Erythroblast (primary cell): ENCODE measurements at regions not wholly inside any gene's neighbourhood (a gene's known extent, or its start where the extent isn't known, plus 50 kb on each side); places are given as distances from the start of the nearest gene placed in this dataset.
A peak's percentile ranks its signal among the peaks of the same experiment; 100 is the strongest.
"Not testable (repeated sequence)": the region's sequence is repeated elsewhere in the genome, so short reads cannot be mapped to it uniquely, and the experiment has no call there.

ENCODE experiments used
- DNase-seq, 2 experiments: peaks; one replicate each; lab custom pipeline; 2025; lab: John Stamatoyannopoulos, UW
- GATA1 ChIP-seq: IDR thresholded peaks from 2 replicates; pipeline ENCODE4 v1.6.1; 2011; ENCODE audit warnings: low read depth, mild to moderate bottlenecking, control low read depth, low read length, moderate library complexity
- POLR2A ChIP-seq: IDR thresholded peaks from 2 replicates; pipeline ENCODE4 v1.6.1; 2011; ENCODE audit warnings: mild to moderate bottlenecking, low read length

GRCh38 chrX:141520750-141521149, 63.8 kb downstream of the SPANXA1 start:
- DNase-seq = not testable (repeated sequence)

GRCh38 chrX:141475788-141476187, 108.8 kb downstream of the SPANXA1 start:
- not testable (repeated sequence) for DNase-seq

DNA sequence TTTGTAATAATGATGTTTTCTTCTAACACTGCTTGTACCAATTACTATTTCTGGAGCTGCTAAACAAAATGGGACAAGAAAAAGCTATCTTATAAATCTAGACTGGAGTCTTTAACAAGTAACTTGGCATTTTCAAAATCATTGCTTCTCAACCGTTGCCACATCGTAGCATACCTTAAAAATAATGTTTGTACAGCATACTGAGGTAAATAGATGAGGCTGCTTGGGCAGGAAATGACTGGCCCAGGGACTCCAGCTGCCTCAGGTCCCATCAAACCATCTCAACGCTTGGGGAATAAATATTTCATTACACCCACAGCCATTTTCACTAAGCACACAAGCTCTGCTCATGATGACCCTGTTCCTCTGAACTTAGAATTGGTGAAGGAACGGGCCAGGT, 115.1 kb downstream of the SPANXA1 start:
- TF ChIP-seq GATA1 = no peak
- no peak for TF ChIP-seq POLR2A
- DNase-seq = no peak

- TF ChIP-seq GATA1 = no peak
- DNase-seq = no peak
These were observed 115.6 kb downstream of the SPANXA1 start for GRCh38 chrX:141468940-141469339.

GRCh38 chrX:141467442-141467841, 117.1 kb downstream of the SPANXA1 start:
- no peak for TF ChIP-seq POLR2A
- TF ChIP-seq GATA1 = no peak
- no peak for DNase-seq

DNA sequence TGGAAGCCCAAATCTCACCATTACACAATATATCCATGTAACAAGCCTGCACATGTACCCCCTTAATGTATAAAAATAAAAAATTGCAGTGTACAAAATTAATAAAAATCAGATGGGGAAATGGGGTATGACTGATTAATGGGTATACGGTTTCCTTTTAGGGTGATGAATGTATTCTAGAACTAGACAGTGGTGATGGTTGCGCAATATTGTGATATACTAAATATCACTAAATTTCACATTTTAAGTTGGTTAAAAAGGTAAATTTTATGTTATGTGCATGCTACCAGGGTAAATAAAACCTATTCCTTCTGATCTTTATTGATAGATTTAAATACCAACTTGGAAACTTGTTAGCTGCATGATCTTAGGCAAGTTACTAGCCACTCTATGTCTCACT, 129.4 kb downstream of the SPANXA1 start:
- TF ChIP-seq GATA1 = no peak
- TF ChIP-seq POLR2A = no peak

DNA sequence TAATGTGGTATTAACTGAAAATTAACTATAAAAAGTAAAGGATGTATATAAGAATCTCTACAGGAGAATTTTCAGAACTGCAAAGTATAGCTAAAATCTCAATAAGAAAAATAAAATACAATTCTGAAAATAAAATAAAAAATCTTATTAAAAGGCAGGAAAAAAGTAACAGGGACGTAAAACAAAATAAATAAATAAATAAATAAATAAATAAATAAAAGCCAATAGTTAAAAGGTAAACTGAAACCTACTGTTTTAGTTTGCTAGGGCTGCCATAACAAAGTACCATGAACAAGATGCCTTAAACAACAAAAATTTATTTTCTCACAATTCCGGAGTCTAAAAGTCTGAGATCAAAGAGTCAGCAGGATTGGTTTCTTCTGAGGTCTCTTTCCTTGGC, 140.6 kb downstream of the SPANXA1 start:
- no peak for TF ChIP-seq GATA1
- TF ChIP-seq POLR2A = no peak
- no peak for DNase-seq

More for the DNA sequence above, 129.4 kb downstream of the SPANXA1 start:
- no peak for DNase-seq

DNA sequence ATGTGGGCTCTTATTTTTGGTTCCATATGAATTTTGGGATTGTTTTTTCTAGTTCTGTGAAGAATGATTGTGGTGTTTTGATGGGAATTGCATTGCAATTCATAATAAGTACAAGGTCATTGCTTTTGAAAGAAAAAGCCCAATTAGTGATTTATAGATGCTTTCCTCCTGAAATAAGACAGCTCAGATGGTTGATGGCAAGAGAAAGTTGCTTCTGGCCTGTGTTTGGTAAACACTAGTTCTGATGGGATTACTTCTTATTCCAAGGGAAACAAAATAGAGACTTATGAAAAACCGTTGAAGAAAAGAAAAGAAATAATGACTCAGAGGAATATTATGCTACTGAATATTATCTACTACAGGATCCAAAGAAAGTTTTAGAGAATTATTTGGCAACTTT, 144.9 kb downstream of the SPANXA1 start:
- DNase-seq = no peak
- TF ChIP-seq GATA1 = no peak
- TF ChIP-seq POLR2A = no peak

DNA sequence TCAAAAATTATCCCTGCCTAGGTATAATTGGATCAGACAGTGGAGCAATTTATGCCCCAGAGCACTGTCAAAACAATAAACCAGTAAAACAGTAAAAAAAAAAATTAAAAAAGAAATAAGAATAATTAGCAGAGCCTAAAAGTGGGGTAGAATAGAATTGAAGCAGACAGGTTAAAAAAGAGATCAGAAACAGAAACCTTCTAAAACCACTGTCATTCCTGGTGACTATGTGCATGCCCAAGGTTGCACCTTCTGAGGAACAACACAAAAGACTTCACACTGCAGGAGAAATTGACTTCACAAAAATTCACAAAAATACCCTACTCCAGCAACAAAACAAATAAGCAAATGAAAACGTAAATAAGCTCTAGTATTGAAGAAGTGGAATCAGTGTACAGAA, 168.6 kb downstream of the SPANXA1 start:
- no peak for TF ChIP-seq POLR2A
- TF ChIP-seq GATA1 = no peak
- no peak for DNase-seq

DNA sequence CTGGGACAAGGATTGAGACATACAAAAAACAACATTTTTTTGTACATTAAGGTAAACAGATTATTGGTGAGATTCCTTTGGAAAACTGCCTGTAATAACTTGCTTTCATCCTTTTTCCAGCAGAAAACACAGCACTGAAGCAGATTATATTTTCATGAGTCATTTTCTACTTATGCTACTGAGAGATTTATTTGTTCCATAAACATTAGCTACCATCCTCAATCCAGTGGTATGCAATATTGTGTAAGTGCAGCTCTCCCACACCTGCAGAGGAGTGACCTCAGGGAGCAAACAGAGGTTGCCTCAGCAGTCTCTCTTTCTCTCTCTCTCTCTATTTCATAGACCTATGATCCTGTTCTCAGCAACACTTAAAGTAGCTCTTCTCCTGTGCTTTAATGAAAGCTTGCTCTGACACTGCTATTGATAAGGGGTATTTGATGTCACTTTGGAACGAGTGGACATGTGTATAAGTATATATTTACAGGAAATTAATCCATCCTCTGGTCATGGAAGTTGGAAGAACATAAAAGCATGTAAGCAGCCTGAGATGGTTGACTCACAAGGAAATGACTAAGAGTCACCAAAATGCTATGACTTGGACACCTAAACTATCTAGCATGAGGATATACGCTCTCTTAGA, 163.7 kb upstream of the SPANXC start:
- no peak for DNase-seq
- TF ChIP-seq POLR2A (no peak), GATA1 (no peak)

DNA sequence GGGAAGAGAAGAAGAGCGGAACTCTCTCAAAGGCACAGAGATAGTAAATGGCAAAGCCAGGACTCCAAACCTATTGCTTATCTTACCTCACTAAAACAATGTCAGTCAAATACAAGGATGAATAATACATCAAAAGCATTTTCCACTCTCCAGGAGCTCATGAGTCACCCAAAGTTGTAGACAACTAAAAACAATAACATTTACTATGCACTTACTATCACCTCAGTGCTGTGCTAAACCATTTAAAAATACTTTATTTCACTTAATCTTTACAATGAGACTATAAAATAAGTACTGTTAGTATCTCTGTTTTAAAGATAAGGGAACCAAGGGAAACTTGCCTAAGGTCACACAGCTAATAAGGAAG, 163.2 kb upstream of the SPANXC start:
- no peak for TF ChIP-seq GATA1
- TF ChIP-seq POLR2A = no peak
- no peak for DNase-seq

DNA sequence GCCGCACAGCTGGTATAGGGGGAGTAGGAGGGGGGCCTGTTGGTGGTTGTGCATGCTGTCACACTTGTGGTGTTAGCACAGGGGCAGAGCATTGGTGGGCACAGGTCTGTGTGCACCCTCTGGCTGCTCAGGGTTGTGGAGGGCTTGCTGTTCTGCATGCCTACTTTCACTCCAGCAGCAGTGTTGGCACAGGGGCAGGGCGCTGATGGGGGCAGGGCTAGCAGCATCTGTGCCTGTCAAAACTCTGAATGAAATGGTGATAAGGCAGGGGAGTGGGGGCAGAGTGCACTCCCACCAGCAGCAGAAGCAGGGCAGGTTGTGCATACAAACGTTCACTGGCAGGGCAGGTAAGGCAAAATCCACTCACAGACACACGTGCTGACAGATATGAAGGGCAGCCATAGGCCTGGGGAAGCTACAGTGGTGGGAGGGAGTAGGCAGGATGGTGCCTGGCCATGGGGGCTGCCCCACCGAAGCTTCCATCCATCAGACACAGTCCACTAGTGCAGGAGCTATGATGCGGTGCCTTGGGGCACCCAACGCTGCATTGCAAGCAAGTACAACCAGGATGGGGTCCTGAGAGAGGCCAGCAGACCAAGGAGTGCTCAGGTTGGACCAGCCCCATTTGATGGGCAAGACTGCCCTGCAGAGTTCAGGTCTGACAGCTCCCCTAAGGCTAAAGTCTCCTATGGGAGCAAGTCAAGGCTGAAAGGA, 160.7 kb upstream of the SPANXC start:
- peak in 1 of 2 experiments; percentile 0 for DNase-seq
- TF ChIP-seq GATA1 (no peak), POLR2A (no peak)

DNA sequence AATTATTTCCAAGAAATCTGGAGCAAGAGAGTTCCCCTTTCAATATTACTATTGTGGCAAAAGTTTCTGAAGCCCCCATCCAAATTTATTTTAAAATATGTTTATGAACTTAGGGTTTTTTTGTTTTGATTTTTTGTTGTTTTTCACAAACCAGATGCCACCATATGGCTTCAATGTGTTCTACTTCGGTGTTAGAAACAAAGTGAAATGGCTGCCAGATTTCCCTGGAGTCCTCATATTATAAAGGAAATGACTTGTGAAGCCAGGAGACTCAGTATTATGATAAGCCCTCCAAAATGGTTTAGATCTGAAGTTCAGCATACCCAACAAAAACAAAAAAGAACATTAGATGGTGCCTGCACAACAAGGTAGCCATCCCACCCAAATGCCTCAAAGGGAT, 154.2 kb upstream of the SPANXC start:
- no peak for DNase-seq
- TF ChIP-seq POLR2A = no peak
- no peak for TF ChIP-seq GATA1

GRCh38 chrX:141375011-141375760, 132.9 kb upstream of the SPANXC start:
- DNase-seq = no peak
- no peak for TF ChIP-seq POLR2A
- no peak for TF ChIP-seq GATA1

- no peak for DNase-seq
- TF ChIP-seq GATA1 (no peak), POLR2A (no peak)
These were observed 99.4 kb upstream of the SPANXC start for GRCh38 chrX:141341743-141342142.
